ENCODE measurements at regions not wholly inside any gene's neighbourhood (a gene's known extent, or its start where the extent isn't known, plus 50 kb on each side); places are given as distances from the start of the nearest gene placed in this dataset.

DNA sequence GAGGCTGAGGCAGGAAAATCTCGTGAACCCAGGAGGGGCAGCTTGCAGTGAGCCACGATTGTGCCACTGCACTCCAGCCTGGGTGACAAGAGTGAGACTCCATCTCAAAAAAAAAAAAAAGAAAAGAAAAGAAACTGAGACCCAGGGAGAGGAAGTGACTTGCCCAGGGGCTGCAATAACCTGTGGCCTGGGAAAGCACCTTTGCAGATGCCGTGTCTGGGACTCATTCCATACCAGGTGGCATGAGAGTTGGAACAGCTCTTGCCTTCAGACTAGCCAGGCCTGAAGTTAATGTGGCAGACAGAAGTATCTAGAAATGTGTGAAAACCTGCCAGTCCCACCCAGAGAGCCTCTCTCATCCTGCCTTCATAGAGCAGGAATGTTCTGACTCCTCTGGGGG lies 65.4 kb downstream of the PHETA1 start (continued):
- TF ChIP-seq, protein P1, sequence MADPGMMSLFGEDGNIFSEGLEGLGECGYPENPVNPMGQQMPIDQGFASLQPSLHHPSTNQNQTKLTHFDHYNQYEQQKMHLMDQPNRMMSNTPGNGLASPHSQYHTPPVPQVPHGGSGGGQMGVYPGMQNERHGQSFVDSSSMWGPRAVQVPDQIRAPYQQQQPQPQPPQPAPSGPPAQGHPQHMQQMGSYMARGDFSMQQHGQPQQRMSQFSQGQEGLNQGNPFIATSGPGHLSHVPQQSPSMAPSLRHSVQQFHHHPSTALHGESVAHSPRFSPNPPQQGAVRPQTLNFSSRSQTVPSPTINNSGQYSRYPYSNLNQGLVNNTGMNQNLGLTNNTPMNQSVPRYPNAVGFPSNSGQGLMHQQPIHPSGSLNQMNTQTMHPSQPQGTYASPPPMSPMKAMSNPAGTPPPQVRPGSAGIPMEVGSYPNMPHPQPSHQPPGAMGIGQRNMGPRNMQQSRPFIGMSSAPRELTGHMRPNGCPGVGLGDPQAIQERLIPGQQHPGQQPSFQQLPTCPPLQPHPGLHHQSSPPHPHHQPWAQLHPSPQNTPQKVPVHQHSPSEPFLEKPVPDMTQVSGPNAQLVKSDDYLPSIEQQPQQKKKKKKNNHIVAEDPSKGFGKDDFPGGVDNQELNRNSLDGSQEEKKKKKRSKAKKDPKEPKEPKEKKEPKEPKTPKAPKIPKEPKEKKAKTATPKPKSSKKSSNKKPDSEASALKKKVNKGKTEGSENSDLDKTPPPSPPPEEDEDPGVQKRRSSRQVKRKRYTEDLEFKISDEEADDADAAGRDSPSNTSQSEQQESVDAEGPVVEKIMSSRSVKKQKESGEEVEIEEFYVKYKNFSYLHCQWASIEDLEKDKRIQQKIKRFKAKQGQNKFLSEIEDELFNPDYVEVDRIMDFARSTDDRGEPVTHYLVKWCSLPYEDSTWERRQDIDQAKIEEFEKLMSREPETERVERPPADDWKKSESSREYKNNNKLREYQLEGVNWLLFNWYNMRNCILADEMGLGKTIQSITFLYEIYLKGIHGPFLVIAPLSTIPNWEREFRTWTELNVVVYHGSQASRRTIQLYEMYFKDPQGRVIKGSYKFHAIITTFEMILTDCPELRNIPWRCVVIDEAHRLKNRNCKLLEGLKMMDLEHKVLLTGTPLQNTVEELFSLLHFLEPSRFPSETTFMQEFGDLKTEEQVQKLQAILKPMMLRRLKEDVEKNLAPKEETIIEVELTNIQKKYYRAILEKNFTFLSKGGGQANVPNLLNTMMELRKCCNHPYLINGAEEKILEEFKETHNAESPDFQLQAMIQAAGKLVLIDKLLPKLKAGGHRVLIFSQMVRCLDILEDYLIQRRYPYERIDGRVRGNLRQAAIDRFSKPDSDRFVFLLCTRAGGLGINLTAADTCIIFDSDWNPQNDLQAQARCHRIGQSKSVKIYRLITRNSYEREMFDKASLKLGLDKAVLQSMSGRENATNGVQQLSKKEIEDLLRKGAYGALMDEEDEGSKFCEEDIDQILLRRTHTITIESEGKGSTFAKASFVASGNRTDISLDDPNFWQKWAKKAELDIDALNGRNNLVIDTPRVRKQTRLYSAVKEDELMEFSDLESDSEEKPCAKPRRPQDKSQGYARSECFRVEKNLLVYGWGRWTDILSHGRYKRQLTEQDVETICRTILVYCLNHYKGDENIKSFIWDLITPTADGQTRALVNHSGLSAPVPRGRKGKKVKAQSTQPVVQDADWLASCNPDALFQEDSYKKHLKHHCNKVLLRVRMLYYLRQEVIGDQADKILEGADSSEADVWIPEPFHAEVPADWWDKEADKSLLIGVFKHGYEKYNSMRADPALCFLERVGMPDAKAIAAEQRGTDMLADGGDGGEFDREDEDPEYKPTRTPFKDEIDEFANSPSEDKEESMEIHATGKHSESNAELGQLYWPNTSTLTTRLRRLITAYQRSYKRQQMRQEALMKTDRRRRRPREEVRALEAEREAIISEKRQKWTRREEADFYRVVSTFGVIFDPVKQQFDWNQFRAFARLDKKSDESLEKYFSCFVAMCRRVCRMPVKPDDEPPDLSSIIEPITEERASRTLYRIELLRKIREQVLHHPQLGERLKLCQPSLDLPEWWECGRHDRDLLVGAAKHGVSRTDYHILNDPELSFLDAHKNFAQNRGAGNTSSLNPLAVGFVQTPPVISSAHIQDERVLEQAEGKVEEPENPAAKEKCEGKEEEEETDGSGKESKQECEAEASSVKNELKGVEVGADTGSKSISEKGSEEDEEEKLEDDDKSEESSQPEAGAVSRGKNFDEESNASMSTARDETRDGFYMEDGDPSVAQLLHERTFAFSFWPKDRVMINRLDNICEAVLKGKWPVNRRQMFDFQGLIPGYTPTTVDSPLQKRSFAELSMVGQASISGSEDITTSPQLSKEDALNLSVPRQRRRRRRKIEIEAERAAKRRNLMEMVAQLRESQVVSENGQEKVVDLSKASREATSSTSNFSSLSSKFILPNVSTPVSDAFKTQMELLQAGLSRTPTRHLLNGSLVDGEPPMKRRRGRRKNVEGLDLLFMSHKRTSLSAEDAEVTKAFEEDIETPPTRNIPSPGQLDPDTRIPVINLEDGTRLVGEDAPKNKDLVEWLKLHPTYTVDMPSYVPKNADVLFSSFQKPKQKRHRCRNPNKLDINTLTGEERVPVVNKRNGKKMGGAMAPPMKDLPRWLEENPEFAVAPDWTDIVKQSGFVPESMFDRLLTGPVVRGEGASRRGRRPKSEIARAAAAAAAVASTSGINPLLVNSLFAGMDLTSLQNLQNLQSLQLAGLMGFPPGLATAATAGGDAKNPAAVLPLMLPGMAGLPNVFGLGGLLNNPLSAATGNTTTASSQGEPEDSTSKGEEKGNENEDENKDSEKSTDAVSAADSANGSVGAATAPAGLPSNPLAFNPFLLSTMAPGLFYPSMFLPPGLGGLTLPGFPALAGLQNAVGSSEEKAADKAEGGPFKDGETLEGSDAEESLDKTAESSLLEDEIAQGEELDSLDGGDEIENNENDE (IDR thresholded peaks at IDR 0.05; ENCODE audit: insufficient replicate concordance, low read length): no peak
- TF ChIP-seq, protein P2, sequence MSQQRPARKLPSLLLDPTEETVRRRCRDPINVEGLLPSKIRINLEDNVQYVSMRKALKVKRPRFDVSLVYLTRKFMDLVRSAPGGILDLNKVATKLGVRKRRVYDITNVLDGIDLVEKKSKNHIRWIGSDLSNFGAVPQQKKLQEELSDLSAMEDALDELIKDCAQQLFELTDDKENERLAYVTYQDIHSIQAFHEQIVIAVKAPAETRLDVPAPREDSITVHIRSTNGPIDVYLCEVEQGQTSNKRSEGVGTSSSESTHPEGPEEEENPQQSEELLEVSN (IDR thresholded peaks at IDR 0.05): no peak
- TF ChIP-seq, protein P3, sequence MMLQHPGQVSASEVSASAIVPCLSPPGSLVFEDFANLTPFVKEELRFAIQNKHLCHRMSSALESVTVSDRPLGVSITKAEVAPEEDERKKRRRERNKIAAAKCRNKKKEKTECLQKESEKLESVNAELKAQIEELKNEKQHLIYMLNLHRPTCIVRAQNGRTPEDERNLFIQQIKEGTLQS (IDR thresholded peaks at IDR 0.05; ENCODE audit: insufficient read depth, low read depth, low read length): no peak
- TF ChIP-seq ZNF274 (IDR thresholded peaks at IDR 0.05; ENCODE audit: borderline replicate concordance, extremely low read depth, low read length) (no peak), GABPA (IDR thresholded peaks at IDR 0.05; ENCODE audit: borderline replicate concordance, insufficient read depth, low read length) (no peak)
